GM18873 (cell line): ENCODE measurements at regions not wholly inside any gene's neighbourhood (a gene's known extent, or its start where the extent isn't known, plus 50 kb on each side); places are given as distances from the start of the nearest gene placed in this dataset.
"Not testable (repeated sequence)": the region's sequence is repeated elsewhere in the genome, so short reads cannot be mapped to it uniquely, and the experiment has no call there.

ENCODE experiments used
- ATAC-seq: cut with Tn5 transposase; IDR thresholded peaks from one replicate; pipeline ENCODE4 v1.9.1; 2021; ENCODE audit warnings: mild to moderate bottlenecking, moderate library complexity, moderate number of reproducible peaks; ENCODE audit not compliant: unreplicated experiment, low FRiP score

DNA sequence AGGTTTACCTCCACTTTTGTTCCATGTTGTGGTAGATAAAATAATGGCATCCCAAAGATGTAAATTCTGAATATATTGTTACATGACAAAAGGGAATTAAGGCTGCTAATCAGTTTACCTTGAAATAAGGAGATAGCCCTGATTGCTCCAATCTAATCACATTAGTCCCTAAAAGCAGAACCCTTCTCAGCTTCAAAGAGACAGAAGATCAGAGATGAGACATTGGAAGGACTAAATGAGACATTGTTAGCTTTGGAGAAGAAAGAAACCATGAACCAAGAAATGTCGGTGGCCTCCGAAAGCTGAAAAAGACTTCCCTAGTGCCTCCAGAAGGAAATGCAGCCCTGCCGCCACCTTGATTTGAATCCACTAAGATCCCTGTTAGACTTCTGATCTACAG is 82.8 kb upstream of the PARP8 start:
- no peak for ATAC-seq

DNA sequence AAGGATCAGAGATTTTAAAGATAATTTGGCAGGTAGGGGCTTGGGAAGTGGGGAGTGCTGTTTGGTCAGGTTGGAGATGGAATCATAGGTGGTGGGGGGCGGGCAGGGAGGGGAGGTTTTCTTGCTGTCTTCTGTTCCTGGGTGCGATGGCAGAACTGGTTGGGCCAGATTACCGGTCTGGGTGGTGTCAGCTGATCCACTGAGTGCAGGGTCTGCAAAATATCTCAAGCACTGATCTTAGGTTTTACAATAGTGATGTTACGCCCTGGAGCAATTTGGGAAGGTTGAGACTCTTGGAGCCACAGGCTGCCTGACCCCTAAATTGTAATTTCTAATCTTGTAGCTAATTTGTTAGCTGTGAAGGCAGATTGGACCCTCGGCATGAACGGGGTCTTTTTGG is 78.0 kb upstream of the PARP8 start:
- ATAC-seq, result not testable (repeated sequence)

DNA sequence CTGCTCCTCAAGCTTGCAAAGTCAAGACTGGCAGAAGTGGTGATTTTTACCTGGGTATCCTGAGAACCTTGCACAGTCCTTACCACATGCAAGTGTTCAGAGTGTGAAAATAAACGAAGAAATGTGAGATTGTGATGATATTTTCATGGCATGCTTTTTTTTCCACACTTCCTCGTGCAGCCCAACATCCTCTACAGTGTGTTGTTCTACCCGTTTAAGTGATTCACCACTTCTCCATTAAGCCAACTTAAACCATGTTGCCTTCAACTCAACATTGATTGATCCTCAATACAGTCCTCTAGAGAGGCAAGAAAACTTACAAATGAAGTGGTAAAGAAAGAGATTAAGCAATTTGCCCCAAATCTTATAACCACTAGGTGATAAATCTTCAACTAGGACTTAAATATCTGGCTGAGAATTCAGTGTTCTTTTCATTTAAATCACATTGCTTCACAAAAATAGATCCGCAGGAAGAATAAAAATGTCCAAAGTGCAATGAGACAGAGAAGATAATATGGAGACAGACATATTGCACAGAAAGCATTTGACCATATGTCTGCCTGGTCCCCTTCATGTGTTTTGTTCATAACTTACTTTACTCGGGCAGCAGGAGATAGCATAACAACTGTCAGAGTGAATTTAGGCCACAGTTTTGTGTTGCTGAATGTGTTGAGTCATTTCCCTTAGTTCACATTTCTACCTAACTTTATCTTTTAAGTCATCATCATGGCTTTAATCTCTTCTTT is 75.8 kb upstream of the PARP8 start:
- not testable (repeated sequence) for ATAC-seq

DNA sequence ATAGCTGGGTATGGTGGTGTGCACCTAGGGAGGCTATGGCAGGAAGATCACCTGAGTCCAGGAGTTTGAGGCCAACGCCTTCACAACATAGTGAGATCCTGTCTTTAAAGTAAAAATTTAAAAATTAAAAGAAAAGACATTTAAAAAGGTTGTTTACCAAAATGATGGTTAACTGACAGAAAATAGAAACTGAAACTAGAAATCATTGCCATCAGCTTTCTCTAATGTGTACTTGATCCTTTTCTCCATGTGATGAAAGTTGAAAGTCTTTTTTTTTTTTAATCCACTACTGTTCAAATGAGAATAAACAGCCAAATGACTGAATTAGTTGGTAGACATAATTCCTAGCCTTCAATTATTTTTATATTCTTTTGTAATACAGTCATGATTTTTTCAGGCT is 75.1 kb upstream of the PARP8 start:
- not testable (repeated sequence) for ATAC-seq

DNA sequence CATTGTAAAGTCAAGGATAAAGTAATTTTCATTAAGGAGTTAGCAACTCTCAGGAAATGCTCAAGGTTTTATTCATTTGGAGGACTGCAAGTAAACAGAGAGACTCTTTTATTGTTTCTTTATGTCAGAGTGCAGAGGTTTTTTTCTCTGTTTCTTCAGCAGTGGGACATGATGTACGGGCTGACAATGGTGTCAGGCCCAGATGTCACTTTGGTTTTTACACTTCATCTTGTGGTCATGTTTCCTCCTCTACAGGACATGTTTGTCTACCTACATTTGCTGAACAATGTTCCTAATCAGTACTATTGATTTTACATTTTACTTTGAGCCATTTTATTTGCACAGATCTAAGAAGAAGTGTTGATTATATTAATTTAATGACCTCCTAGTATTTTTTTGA is 72.8 kb upstream of the PARP8 start:
- ATAC-seq, result no peak

DNA sequence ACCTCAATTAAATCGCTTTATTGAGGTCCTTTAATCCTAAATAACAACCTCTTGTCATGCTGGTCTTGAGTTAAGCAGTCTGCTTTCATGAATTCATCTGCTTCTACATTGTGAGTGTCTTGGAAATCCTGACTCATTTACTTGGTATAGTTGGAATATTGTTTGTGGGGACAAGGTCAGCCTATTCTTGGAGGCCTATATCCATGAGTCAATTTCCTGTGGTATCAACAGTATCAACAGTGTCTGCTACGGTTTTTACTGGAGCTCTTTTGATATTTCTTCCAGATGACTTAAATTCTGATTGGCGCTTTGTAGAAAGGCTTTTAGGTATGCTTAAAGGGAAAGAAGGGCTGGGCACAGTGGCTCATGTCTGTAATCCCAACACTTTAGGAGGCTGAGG is 71.2 kb upstream of the PARP8 start:
- ATAC-seq, result no peak

DNA sequence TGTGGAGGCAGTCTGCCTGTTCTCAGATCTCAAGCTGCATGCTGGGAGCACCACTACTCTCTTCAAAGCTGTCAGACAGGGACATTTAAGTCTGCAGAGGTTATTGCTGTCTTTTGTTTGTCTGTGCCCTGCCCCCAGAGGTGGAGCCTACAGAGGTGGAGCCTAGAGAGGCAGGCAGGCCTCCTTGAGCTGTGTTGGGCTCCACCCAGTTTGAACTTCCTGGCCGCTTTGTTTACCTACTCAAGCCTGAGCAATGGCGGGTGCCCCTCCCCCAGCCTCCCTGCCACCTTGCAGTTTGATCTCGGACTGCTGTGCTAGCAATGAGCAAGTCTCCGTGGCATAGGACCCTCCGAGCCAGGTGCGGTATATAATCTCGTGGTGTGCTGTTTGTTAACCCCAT is 64.9 kb upstream of the PARP8 start:
- not testable (repeated sequence) for ATAC-seq

DNA sequence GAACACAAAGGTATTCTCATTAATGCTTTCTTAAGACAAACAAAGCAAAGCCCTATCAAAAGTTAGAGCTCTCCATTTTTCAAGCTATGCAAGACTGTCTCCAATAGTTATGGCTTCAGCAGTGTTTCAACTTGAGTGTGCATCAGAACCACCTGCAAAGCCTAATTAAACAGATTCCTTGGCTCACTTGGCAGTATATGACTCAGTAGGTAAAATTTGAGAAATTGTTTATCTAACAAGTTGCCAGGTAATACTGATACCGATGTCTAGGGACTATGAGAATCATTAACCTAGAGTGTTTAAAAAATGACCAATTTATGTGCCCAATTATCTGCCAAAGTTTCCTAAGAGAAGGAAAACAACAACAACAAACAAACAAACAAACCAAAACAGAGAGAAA is 60.3 kb upstream of the PARP8 start:
- no peak for ATAC-seq

DNA sequence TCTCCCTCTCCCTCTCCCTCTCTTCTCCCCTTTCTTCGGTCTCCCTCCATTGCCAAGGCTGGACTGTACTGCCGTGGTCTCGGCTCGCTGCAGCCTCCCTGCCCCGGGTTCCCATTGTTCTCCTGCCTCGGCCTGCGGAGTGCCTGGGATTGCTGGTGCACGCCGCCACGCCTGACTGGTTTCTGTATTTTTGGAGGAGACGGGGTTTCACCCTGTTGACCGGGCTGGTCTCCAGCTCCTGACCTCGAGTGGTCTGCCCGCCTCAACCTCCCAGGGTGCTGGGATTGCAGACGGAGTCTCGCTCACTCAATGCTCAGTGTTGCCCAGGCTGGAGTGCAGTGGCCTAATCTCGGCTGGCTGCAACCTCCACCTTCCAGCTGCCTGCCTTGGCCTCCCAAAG is 59.0 kb upstream of the PARP8 start:
- not testable (repeated sequence) for ATAC-seq

DNA sequence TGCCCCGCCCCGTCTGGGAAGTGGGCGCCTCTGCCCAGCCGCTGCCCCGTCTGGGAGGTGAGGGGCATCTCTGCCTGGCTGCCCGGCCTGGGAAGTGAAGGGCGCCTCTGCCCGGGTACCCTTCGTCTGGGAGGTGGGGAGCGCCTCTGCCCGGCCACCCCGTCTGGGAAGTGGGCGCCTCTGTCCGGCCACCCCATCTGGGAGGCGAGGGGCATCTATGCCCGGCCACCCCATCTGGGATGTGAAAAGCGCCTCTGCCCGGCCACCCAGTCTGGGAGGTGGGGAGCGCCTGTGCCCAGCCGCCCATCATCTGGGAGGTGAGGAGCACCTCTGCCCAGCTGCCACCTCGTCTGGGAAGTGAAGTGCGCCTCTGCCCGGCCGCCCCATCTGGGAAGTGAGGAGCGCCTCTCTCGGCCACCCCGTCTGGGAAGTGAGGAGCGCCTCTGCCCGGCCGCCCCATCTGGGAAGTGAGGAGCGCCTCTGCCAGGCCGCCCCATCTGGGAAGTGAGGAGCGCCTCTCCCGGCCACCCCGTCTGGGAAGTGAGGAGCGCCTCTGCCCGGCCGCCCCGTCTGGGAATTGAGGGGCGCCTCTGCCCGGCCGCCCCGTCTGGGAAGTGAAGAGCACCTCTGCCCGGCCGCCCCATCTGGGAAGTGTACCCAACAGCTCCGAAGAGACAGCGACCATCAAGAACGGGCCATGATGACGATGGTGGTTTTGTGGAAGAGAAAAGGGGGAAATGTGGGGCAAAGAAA is 58.3 kb upstream of the PARP8 start:
- ATAC-seq, result not testable (repeated sequence)

DNA sequence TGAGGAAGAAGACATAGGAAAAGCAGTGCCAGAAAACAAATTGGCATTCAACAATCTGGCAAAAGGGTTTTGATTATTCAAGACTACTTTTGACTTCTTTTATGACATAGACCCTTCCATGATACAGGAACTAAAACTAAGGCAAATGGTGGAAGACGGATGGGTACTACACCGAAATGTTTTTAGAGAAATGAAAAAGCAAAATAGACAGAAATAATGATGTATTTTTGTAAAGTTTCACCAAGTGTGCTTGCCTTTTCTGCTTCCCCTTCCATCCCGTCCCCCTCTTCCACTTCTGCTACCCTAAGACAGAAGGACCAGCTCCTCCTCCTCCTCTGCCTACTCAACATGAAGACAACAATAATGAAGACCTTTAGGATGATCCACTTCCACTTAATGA is 53.4 kb upstream of the PARP8 start:
- ATAC-seq, result not testable (repeated sequence)
